Vagina (tissue), 2 donors: ENCODE measurements at regions not wholly inside any gene's neighbourhood (a gene's known extent, or its start where the extent isn't known, plus 50 kb on each side); places are given as distances from the start of the nearest gene placed in this dataset.
A peak's percentile ranks its signal among the peaks of the same experiment; 100 is the strongest.

Experiments used
- DNase-seq, 2 donors: peaks; one replicate each; pipeline ENCODE4 v3.0.0-alpha.2; 2017; ENCODE audit errors: extremely low spot score in 2 of 2
- H3K27ac ChIP-seq: fragments of 200-600 bp; sonication (generic); one replicate; pipeline ENCODE4 v1.5.1; 2019
- H3K27me3 ChIP-seq: fragments of 200-600 bp; sonication (generic); one replicate; pipeline ENCODE4 v1.5.1; 2019
- H3K36me3 ChIP-seq, 2 donors: fragments of 200-600 bp; sonication (generic); one replicate each; pipeline ENCODE4 v1.5.1; 2017 to 2019
- H3K4me1 ChIP-seq: fragments of 200-600 bp; sonication (generic); one replicate; pipeline ENCODE4 v1.5.1; 2019
- H3K4me3 ChIP-seq, 2 donors: fragments of 200-600 bp; sonication (generic); 1 replicate in 1 of 2; 2 replicates in 1 of 2; pipeline ENCODE4 v1.5.1; 2016 to 2019
- H3K9me3 ChIP-seq: fragments of 200-600 bp; sonication (generic); one replicate; pipeline ENCODE4 v1.5.1; 2019
- CTCF ChIP-seq, 3 experiments: fragments of 450-650 bp in 2 of 3; fragments of 200-600 bp in 1 of 3; sonication (generic) in 1 of 3; IDR thresholded peaks; one replicate each; pipeline ENCODE4 v1.5.1; 2017 to 2019; ENCODE audit warnings: antibody characterized with exemption in 3 of 3, mild to moderate bottlenecking in 2 of 3, moderate library complexity in 2 of 3
- POLR2A ChIP-seq, 2 donors: fragments of 450-650 bp; IDR thresholded peaks; one replicate each; pipeline ENCODE4 v1.6.1; 2017; ENCODE audit warnings: antibody characterized with exemption in 2 of 2, mild to moderate bottlenecking in 2 of 2, moderate library complexity in 2 of 2
- POLR2AphosphoS5 ChIP-seq, 2 donors: sonication (generic); formaldehyde crosslinking; IDR thresholded peaks; one replicate each; pipeline ENCODE4 v1.9.0; 2017; ENCODE audit warnings: antibody characterized with exemption in 2 of 2, mild to moderate bottlenecking in 2 of 2, low read depth in 1 of 2; ENCODE audit not compliant: insufficient read depth in 1 of 2
- intact Hi-C: fragments of 100-400 bp; cut with DNase I; formaldehyde crosslinking; loops from one replicate; pipeline ENCODE4 v1.15.1; 2023

GRCh38 chr1:30452925-30453324 lies 270.5 kb downstream of the MATN1 start:
- H3K27me3 ChIP-seq = no peaks in the 10 kb centered on the region
- H3K27ac ChIP-seq = no peak overlapping the region
- H3K36me3 ChIP-seq = no peaks in the 10 kb centered on the region
- intact Hi-C loops = no loop called here
- H3K4me3 ChIP-seq = no peak overlapping the region
- H3K9me3 ChIP-seq = no peaks in the 10 kb centered on the region
- no peaks in the 10 kb centered on the region for H3K4me1 ChIP-seq
- TF ChIP-seq POLR2A (IDR thresholded peaks at IDR 0.05) (no peak), POLR2AphosphoS5 (IDR thresholded peaks at IDR 0.05; ENCODE audit: insufficient read depth in 1 of 2, low read depth in 1 of 2) (no peak), CTCF (IDR thresholded peaks at IDR 0.05) (no peak)
- DNase-seq = peak in 1 of 2 donors; percentile 25

- intact Hi-C loops = no loop called here
- H3K4me1 ChIP-seq = no peaks in the 10 kb centered on the region
- DNase-seq = peak in 1 of 2 donors; percentile 49
- no peaks in the 10 kb centered on the region for H3K9me3 ChIP-seq
- no peak for TF ChIP-seq POLR2AphosphoS5 (IDR thresholded peaks at IDR 0.05; ENCODE audit: insufficient read depth in 1 of 2, low read depth in 1 of 2)
- TF ChIP-seq POLR2A (IDR thresholded peaks at IDR 0.05) = no peak
- no peak for TF ChIP-seq CTCF (IDR thresholded peaks at IDR 0.05)
- H3K27me3 ChIP-seq = no peaks in the 10 kb centered on the region
- H3K36me3 ChIP-seq = no peaks in the 10 kb centered on the region
- H3K4me3 ChIP-seq = no peak overlapping the region
- no peak overlapping the region for H3K27ac ChIP-seq
These were observed 271.2 kb downstream of the MATN1 start for GRCh38 chr1:30452170-30452569.

GRCh38 chr1:30451532-30452125 lies 271.8 kb downstream of the MATN1 start:
- Histone ChIP-seq H3K4me3 (no peak overlapping the region), H3K4me1 (no peaks in the 10 kb centered on the region), H3K9me3 (no peaks in the 10 kb centered on the region), H3K27ac (no peak overlapping the region), H3K36me3 (no peaks in the 10 kb centered on the region), H3K27me3 (no peaks in the 10 kb centered on the region)
- TF ChIP-seq POLR2AphosphoS5 (IDR thresholded peaks at IDR 0.05; ENCODE audit: insufficient read depth in 1 of 2, low read depth in 1 of 2) = no peak
- intact Hi-C loops = no loop called here
- peak; percentile 64 for DNase-seq

GRCh38 chr1:30450818-30451233 lies 272.6 kb downstream of the MATN1 start:
- TF ChIP-seq POLR2AphosphoS5 (IDR thresholded peaks at IDR 0.05; ENCODE audit: insufficient read depth in 1 of 2, low read depth in 1 of 2) (no peak), POLR2A (IDR thresholded peaks at IDR 0.05) (no peak), CTCF (IDR thresholded peaks at IDR 0.05) (no peak)
- H3K4me1 ChIP-seq = no peaks in the 10 kb centered on the region
- intact Hi-C loops = no loop called here
- H3K9me3 ChIP-seq = no peaks in the 10 kb centered on the region
- H3K27me3 ChIP-seq = no peaks in the 10 kb centered on the region
- no peak overlapping the region for H3K4me3 ChIP-seq
- no peak overlapping the region for H3K27ac ChIP-seq
- peak in 1 of 2 donors; percentile 90 for DNase-seq
- H3K36me3 ChIP-seq = no peaks in the 10 kb centered on the region

GRCh38 chr1:30450148-30450817 lies 273.1 kb downstream of the MATN1 start:
- Histone ChIP-seq H3K9me3 (no peaks in the 10 kb centered on the region), H3K4me1 (no peaks in the 10 kb centered on the region), H3K27me3 (no peaks in the 10 kb centered on the region), H3K27ac (no peak overlapping the region), H3K4me3 (no peak overlapping the region), H3K36me3 (no peaks in the 10 kb centered on the region)
- TF ChIP-seq POLR2A (IDR thresholded peaks at IDR 0.05) (no peak), CTCF (IDR thresholded peaks at IDR 0.05) (no peak), POLR2AphosphoS5 (IDR thresholded peaks at IDR 0.05; ENCODE audit: insufficient read depth in 1 of 2, low read depth in 1 of 2) (no peak)
- intact Hi-C loops = no loop called here
- DNase-seq = peak; percentile 43 to 52
